GM23248 (cell line): ENCODE measurements at regions not wholly inside any gene's neighbourhood (a gene's known extent, or its start where the extent isn't known, plus 50 kb on each side); places are given as distances from the start of the nearest gene placed in this dataset.

Experiments
- DNase-seq: peaks from one replicate; pipeline ENCODE4 v3.0.0-alpha.2; 2015
- H2AFZ ChIP-seq: fragments of 200-600 bp; sonication (generic); 2 replicates; pipeline ENCODE4 v1.6.1; 2016; ENCODE audit warnings: antibody characterized with exemption
- H3F3A ChIP-seq: fragments of 200-600 bp; sonication (generic); 2 replicates; pipeline ENCODE4 v1.6.1; 2016; ENCODE audit warnings: mild to moderate bottlenecking, antibody characterized with exemption, mixed run types; ENCODE audit not compliant: insufficient read depth
- H3K27ac ChIP-seq: fragments of 200-600 bp; sonication (generic); 2 replicates; pipeline ENCODE4 v1.5.1; 2016; ENCODE audit warnings: mild to moderate bottlenecking
- H3K27me3 ChIP-seq: fragments of 200-600 bp; sonication (generic); replicated peaks from 2 replicates; pipeline ENCODE4 v1.6.1; 2016; ENCODE audit warnings: mild to moderate bottlenecking; ENCODE audit not compliant: insufficient read depth
- H3K36me3 ChIP-seq: fragments of 200-600 bp; sonication (generic); 2 replicates; pipeline ENCODE4 v1.6.1; 2016; ENCODE audit warnings: low read depth, mild to moderate bottlenecking
- H3K4me1 ChIP-seq: fragments of 200-600 bp; sonication (generic); 2 replicates; pipeline ENCODE4 v1.6.1; 2016; ENCODE audit warnings: mild to moderate bottlenecking; ENCODE audit not compliant: insufficient read depth
- H3K4me2 ChIP-seq: fragments of 200-600 bp; sonication (generic); one replicate; pipeline ENCODE4 v1.6.1; 2016; ENCODE audit warnings: mild to moderate bottlenecking; ENCODE audit not compliant: unreplicated experiment
- H3K4me3 ChIP-seq: fragments of 200-600 bp; sonication (generic); 2 replicates; pipeline ENCODE4 v1.5.1; 2016; ENCODE audit warnings: mild to moderate bottlenecking
- H3K79me2 ChIP-seq: fragments of 200-600 bp; sonication (generic); 2 replicates; pipeline ENCODE4 v1.6.1; 2016; ENCODE audit warnings: mild to moderate bottlenecking; ENCODE audit not compliant: insufficient read depth
- H3K9ac ChIP-seq: fragments of 200-600 bp; sonication (generic); 2 replicates; pipeline ENCODE4 v1.6.1; 2016; ENCODE audit warnings: mild to moderate bottlenecking
- H3K9me2 ChIP-seq: fragments of 200-600 bp; sonication (generic); 2 replicates; pipeline ENCODE4 v1.6.1; 2016; ENCODE audit warnings: mixed run types, mild to moderate bottlenecking, moderate library complexity; ENCODE audit not compliant: insufficient read depth
- H3K9me3 ChIP-seq: fragments of 200-600 bp; sonication (generic); one replicate; pipeline ENCODE4 v1.6.1; 2017; ENCODE audit warnings: low read depth
- H4K20me1 ChIP-seq: fragments of 200-600 bp; sonication (generic); 2 replicates; pipeline ENCODE4 v1.6.0; 2016; ENCODE audit not compliant: insufficient read depth
- EZH2 ChIP-seq: fragments of 200-600 bp; sonication (generic); IDR thresholded peaks from 2 replicates; pipeline ENCODE4 v1.6.1; 2018; ENCODE audit warnings: antibody characterized with exemption, mild to moderate bottlenecking; ENCODE audit not compliant: insufficient read depth, poor library complexity, severe bottlenecking
- EZH2phosphoT487 ChIP-seq: fragments of 200-600 bp; sonication (generic); IDR thresholded peaks from 2 replicates; pipeline ENCODE4 v1.6.1; 2018; ENCODE audit warnings: antibody characterized with exemption, moderate library complexity, mild to moderate bottlenecking, low read depth; ENCODE audit not compliant: insufficient read depth
- WGBS, 2 experiments: methylation state at CpG; one replicate each; pipeline ENCODE4 v1.1.6; 2015 to 2017; ENCODE audit warnings: low lambda C conversion rate in 2 of 2, low coverage in 1 of 2; ENCODE audit errors: missing lambda C conversion rate in 2 of 2; 5-methylcytosine and 5-hydroxymethylcytosine counted together
- in situ Hi-C: fragments of 300-500 bp; cut with MboI; formaldehyde crosslinking; loops from 2 replicates; pipeline ENCODE4 v1.15.0; 2020

GRCh38 chr2:163456953-163457743, 278.7 kb downstream of the FIGN start:
- no peak overlapping the region for H3K4me3 ChIP-seq
- no peak overlapping the region for H3K27ac ChIP-seq
- H4K20me1 ChIP-seq: no peaks in the 10 kb centered on the region
- H3K27me3 ChIP-seq: no peaks in the 10 kb centered on the region
- H3K9me2 ChIP-seq: no peaks in the 10 kb centered on the region
- H3K79me2 ChIP-seq: no peaks in the 10 kb centered on the region
- H3K36me3 ChIP-seq: no peaks in the 10 kb centered on the region
- in situ Hi-C loops: no loop called here
- no peaks in the 10 kb centered on the region for H3K4me1 ChIP-seq
- H3K9ac ChIP-seq: no peak overlapping the region
- H3K4me2 ChIP-seq: no peak overlapping the region
- WGBS, 2 experiments: 78 to 79% methylated on average over 3 of the region's 3 CpGs
- no peaks in the 10 kb centered on the region for H3F3A ChIP-seq
- no peaks in the 10 kb centered on the region for H3K9me3 ChIP-seq
- no peak overlapping the region for H2AFZ ChIP-seq
- no peak for DNase-seq
- TF ChIP-seq EZH2phosphoT487 (no peak), EZH2 (no peak)

- no peaks in the 10 kb centered on the region for H3K9me2 ChIP-seq
- H3F3A ChIP-seq: no peaks in the 10 kb centered on the region
- H3K27ac ChIP-seq: no peak overlapping the region
- in situ Hi-C loops: no loop called here
- H2AFZ ChIP-seq: no peak overlapping the region
- H3K9me3 ChIP-seq: no peaks in the 10 kb centered on the region
- H4K20me1 ChIP-seq: no peaks in the 10 kb centered on the region
- no peaks in the 10 kb centered on the region for H3K4me1 ChIP-seq
- H3K4me3 ChIP-seq: no peak overlapping the region
- H3K4me2 ChIP-seq: no peak overlapping the region
- no peak for TF ChIP-seq EZH2
- no peak for TF ChIP-seq EZH2phosphoT487
- no peak overlapping the region for H3K9ac ChIP-seq
- H3K36me3 ChIP-seq: no peaks in the 10 kb centered on the region
- H3K79me2 ChIP-seq: no peaks in the 10 kb centered on the region
- no peaks in the 10 kb centered on the region for H3K27me3 ChIP-seq
- DNase-seq: no peak
Observed at GRCh38 chr2:163455815-163456214, 280.0 kb downstream of the FIGN start.

GRCh38 chr2:163453920-163454319, 281.9 kb downstream of the FIGN start:
- in situ Hi-C loops: no loop called here
- WGBS, 2 experiments: 45 to 51% methylated on average over 2 of the region's 2 CpGs
- TF ChIP-seq EZH2phosphoT487 (no peak), EZH2 (no peak)
- Histone ChIP-seq H3K36me3 (no peaks in the 10 kb centered on the region), H2AFZ (no peak overlapping the region), H3K9me3 (no peaks in the 10 kb centered on the region), H3K79me2 (no peaks in the 10 kb centered on the region), H3F3A (no peaks in the 10 kb centered on the region), H4K20me1 (no peaks in the 10 kb centered on the region), H3K9ac (no peak overlapping the region), H3K27me3 (no peaks in the 10 kb centered on the region), H3K4me2 (no peak overlapping the region), H3K4me1 (no peaks in the 10 kb centered on the region), H3K9me2 (no peaks in the 10 kb centered on the region), H3K27ac (no peak overlapping the region), H3K4me3 (no peak overlapping the region)
- DNase-seq: no peak

- Histone ChIP-seq H3K4me1 (no peaks in the 10 kb centered on the region), H3K27ac (no peak overlapping the region), H3K4me3 (no peak overlapping the region), H3K36me3 (no peaks in the 10 kb centered on the region), H3K9ac (no peak overlapping the region), H3K79me2 (no peaks in the 10 kb centered on the region), H3K9me2 (no peaks in the 10 kb centered on the region), H3F3A (no peaks in the 10 kb centered on the region), H3K4me2 (no peak overlapping the region), H3K27me3 (no peaks in the 10 kb centered on the region), H3K9me3 (no peaks in the 10 kb centered on the region), H2AFZ (no peak overlapping the region), H4K20me1 (no peaks in the 10 kb centered on the region)
- in situ Hi-C loops: no loop called here
- no peak for DNase-seq
- TF ChIP-seq EZH2: no peak
- no peak for TF ChIP-seq EZH2phosphoT487
Observed at GRCh38 chr2:163441603-163442002, 294.2 kb downstream of the FIGN start.

- Histone ChIP-seq H3K27ac (no peak overlapping the region), H2AFZ (no peak overlapping the region), H3K9ac (no peak overlapping the region), H3K9me3 (no peaks in the 10 kb centered on the region), H3K4me1 (no peaks in the 10 kb centered on the region), H3K9me2 (no peaks in the 10 kb centered on the region), H3K4me2 (no peak overlapping the region), H3F3A (no peaks in the 10 kb centered on the region), H3K36me3 (no peaks in the 10 kb centered on the region), H3K79me2 (no peaks in the 10 kb centered on the region), H3K4me3 (no peak overlapping the region), H3K27me3 (no peaks in the 10 kb centered on the region), H4K20me1 (no peaks in the 10 kb centered on the region)
- 38 to 41% methylated on average over 3 of the region's 3 CpGs for WGBS, 2 experiments
- in situ Hi-C loops: no loop called here
- no peak for TF ChIP-seq EZH2phosphoT487
- no peak for TF ChIP-seq EZH2
- DNase-seq: no peak
Observed at GRCh38 chr2:163436963-163437362, 298.8 kb downstream of the FIGN start.
